GM21737 (cell line): ENCODE measurements at regions not wholly inside any gene's neighbourhood (a gene's known extent, or its start where the extent isn't known, plus 50 kb on each side); places are given as distances from the start of the nearest gene placed in this dataset.
"Not testable (repeated sequence)": the region's sequence is repeated elsewhere in the genome, so short reads cannot be mapped to it uniquely, and the experiment has no call there.

Experiments
- ATAC-seq: cut with Tn5 transposase; IDR thresholded peaks from one replicate; pipeline ENCODE4 v1.9.1; 2021; ENCODE audit warnings: mild to moderate bottlenecking, moderate library complexity; ENCODE audit not compliant: unreplicated experiment

DNA sequence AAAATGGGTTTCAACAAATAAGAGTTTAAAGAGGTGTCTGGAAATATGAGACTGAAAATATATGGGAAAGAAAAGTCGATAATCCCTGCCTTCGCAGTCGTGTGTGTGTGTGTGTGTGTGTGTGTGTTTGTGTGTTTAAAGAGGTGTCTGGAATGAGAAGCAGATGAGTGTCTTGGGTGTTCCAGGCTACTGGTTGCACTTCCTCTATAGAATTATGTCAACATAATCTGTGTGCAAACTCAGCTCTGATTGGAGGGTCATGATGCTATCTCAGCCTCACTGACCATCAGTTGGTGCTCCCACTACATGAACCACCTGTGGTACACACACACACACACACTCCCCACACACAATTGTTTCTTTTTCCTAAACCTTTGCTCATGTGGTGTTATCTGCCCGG lies 347.3 kb downstream of the NPIPA8 start:
- ATAC-seq = no peak

DNA sequence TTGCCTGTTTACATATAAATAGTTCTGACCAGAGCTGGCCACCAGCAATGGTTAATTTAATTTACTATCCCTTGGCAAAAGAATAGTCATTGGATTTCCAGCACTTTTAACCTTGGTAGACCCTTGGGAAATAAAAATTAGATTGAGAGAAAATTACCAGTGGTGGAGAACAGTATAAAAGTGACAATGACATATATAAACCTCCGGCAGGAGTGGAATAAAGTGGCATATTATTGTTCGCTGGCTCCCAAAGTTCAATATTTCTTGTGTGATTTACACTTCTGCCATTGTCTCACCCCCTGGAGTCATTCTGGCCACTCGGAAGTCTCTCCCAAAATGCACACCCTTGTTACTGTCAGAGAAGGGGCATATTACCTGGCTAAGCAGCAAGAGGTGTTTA lies 347.7 kb downstream of the NPIPA8 start:
- ATAC-seq = no peak

DNA sequence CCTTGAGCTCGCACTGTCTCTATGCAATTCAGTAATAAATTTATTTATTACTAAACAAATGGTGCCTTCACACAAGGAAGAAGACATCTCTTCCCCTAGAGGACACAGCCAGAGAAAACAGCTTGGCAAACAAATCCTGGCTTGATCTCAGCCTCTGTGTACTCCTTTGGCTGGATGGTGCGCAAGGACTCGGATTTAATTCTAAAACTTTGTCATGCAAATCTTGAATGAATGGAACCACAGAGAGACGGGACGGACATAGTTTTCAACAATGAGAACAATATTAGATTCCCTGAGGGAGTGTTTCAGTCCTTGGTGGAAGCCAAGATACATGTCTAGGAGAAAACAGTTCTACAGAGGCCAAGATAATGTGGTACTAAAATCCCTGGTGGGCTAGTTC lies 349.5 kb downstream of the NPIPA8 start:
- ATAC-seq = no peak

DNA sequence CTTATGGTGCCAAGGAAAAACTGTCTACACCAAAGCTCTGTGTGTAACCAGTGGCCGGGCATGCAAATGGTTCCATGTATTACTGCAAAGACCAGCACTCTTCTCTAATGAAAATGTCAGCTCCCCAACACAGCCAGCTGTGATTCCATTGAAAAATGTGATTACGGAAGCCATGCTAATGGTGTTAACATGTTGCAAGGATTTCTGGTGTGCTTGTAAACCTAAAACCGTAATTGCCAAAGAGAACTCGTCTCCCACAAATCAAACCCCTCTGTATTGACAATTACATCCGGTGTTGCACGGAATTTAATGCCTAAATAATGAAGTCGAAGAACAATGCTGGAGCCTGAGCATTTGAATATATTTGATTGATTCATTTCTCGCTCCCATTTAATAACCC lies 351.7 kb downstream of the NPIPA8 start:
- no peak for ATAC-seq

DNA sequence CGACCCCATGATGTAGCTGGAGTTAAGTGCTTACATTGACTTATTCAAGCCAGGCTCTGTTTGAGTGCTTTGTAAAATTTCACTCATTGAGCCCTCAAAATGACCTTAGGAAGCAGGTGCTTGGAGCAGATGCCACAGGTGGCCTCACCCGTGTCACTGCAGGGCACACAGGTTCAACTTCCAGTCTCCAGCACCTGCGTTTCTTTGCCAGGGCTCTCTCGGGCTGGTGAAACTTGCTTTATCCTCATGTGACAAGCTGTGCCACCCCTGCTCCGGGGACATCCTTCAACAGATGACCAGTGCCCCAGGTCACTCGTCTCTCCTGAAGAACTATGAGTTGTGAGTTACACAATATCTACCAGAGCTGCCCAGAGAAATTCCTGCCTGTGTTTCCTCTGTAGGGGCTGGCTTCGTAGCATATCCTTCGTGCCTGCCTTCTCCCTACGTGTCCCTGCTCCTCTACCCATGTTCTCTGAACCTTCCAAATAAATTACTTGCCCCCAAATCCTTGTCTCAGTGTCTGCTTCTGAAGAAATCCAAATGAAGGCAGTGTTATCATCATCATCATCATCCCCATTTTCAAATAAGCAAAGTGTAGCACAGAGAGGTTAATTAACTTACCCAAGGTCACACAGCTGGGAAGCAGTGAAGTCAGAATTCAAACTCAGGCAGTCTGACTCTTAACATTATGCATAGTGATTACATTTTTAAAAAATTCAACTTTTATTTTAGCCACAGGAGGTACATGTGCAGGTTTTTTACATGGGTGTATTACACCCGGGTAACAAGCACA lies 352.5 kb downstream of the NPIPA8 start:
- ATAC-seq = no peak

DNA sequence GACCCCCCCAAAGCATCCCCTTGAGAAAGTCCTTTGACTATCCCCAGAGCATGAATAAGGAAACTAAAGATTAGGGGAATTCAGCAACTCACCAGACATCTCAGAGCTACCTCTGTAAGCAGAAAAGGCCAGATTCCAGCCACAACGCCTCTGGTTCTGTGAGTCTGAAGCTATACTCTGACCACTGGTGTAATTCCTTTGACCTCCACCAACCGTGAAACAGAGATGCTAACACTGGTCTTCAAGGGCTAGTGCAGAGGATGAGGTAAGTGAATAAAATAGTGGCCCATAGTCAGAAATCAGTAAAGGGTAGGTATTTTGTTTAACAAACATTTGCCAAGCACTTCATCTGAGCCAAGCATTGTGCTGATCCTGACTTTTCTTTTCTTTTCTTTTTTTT lies 353.4 kb downstream of the NPIPA8 start:
- ATAC-seq = no peak

DNA sequence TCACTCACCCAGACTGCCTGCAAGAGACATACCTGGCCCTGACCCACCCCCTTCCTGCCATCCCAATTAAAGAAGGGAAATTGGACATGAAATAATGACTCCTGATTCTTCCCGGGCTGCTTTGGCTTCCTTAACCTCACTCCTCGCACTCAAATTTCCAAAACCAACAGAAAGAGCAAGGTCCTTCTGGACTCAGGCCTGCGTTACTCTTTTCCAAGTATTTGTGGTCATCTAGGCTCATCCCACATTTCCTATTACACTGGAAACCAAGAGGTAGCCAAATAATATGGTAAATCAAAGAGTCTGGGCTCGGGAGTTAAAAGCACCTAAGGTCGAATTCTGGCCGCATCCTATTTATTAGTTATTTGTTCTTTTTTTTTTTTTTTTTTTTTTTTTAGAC lies 359.3 kb downstream of the NPIPA8 start:
- ATAC-seq = no peak

DNA sequence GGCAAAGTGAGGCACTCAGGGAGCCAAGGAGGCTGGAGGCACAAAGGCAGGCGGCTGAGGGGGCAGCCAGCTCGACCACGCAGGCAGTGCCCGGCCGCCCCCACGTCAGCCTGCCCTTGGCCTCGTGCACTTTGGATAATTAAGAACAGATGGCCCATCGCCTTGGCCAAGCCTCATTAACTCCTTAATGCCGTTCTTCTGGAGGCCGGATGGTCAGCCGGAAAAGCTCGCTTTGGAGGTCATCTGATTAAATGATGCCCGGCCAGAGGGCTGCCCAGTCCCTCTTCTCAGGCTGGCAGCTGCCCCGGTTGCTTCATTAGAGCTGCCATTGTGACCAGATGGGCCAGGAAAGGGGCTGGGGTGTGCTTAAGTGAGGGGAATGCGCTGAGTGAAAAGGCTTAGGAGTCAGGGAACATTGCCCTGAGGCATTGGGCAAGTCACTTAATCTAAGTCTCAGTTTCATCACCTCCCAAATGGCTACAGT lies 364.0 kb downstream of the NPIPA8 start:
- ATAC-seq = no peak

DNA sequence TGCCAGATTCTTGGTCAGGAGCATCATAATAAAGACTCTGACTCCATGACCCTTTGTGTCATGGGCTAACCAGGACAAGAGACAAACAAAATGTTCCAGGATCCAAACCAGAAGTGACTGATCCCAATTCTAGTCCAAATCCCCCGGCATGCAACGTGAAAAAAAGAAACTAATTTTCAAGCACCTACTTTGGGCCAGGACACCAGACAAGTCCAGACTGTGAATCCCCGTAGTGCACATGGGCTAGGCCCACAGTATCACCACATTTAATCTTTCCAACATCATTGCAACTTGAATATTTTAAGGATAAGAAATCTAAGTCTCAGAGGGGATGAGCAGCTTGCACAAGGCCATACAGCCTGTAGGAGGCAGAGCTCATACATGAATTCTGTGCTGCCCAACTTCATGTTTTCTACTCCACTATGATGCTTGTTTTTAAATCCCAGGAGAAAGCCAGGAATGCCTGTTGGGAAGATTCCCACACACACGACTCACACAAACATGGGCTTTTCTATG lies 365.7 kb downstream of the NPIPA8 start:
- ATAC-seq = no peak

DNA sequence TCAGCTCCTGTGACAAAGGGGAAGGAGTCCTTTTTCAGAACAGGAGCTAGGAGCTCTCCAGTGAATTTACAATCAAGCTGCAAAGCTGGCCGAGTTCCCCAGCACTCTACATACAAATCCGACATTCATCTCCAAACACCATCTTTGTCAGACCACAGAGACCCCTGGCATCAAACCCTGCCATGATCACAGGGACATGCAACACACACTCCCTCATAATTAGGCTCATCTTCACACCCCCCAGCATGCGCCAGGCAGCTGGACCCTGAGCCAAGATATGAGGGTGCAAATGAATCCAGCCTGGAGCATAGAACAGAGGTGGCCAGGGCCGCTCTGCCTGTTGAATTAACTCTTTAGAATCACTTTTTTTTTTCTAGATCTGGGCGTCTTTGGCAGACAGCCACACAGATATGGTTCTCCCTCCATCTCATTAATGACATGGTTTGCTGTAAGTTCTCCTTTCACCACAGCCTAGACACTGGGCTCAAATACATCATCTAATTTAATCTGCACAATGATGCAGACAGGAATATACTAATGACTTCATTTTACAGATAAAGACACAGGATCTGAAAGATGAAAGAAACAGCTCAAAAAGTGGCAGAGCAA lies 366.3 kb downstream of the NPIPA8 start:
- no peak for ATAC-seq

DNA sequence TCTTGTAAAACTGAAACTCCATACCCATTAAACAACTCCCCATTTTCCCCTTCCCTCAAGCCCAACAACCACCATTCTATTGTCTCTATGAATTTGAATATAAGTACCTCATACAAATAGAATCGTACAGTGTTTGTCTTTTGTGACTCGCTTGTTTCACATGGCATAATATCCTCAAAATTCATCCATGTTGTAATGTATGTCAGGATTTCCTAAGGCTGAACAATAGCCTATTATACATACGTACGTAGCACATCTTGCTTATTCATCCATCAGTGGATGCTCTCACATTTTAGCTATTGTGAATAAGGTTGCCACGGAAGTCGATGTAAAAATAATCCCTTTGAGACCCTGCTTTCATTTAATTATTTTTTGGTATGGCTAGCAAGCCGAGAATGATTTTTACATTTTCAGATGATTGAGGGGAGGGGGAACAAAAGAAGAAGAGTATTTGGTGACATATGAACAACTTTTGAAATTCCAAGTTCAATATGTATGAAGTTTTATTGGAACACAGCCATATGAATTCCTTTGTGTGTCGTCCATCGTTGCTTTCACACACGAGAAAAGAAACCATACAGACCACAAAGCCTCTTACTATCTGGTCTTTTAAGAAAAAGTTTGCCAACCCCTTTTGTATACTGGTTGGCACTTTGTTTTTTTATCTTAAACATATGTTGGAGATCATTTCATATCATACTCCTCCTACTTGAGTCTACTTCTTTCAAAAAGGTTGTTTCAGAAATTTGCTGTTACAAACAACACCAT lies 371.2 kb downstream of the NPIPA8 start:
- ATAC-seq = no peak

DNA sequence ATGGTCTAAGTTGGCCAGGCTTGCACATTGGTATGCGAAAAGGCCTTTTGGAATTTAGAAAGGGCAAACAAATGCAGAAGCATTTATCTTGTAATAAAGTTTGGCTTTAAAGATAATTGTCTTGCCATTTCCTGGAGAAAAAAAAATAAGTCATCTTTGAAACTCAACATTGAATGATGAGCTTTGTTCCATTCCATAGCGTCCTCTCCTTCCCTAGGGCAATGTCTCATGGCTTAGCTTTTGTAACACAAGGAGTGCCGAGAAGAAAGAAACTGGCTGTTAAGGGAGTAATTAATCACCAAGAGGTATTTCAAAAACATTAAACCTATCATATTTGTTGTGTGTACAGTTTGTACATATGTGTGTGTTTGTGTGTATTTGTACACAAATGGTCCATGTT lies 372.3 kb downstream of the NPIPA8 start:
- no peak for ATAC-seq

DNA sequence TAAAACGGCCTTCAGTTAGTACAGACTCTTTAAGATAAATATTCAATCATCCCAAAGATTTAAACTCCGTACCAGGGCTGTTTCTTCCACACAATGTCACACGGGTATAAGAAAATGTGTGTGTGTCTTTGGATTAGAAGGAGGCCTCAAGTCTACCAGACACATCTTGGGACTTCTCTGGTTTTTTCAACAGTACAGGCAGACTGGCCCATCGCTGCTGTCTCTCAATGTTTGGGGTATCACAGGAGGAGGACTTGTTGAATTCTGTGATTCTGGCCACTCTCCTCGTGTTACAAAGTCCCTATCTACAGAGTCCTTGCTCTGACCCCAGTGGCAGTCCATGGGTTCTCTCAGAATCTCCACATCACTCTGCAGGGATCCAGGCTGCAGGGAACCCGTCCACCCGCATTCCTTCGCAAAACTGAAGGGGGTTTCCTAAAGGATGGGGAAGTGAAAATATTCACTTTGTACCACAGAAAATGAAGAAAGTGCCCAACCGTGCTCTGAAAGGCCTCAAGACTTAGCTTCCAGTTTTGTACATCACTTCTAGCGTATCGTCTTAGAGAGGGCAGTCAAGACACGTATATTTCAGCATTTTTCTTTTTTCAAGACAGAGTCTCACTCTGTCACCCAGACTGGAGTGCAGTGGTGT lies 373.2 kb downstream of the NPIPA8 start:
- no peak for ATAC-seq

DNA sequence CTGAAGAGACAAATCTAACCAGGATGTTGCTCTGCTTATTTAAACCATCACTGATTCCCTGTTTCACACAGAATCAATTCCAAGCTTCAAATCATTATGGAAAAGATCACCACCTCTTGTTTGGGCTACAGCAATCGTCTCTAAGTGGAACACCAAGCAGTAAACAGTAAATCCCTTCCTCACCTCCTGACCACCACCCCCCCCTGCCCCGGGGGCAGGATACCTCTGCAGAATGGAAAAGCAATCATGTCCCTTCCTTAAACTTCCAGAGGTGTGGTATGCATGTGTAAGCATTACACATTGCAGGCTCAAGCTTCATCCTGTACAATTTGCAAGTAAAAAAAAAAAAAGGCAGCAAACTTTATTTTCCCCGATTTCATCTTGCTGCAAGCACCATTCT lies 373.8 kb downstream of the NPIPA8 start:
- ATAC-seq = no peak

DNA sequence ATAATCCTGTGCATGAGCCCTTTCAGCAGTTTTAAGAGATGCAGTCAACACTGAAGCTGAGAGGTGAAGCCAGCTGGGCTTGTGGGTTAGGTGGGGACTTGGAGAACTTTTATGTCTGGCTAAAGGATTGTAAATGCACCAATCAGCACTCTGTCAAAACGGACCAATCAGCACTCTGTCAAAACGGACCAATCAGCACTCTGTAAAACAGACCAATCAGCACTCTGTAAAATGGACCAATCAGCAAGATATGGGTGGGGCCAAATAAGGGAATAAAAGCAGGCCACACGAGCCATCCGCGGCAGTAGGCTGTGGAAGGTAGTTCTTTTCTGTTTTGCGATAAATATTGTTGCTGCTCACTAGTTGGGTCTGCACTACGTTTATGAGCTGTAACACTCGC lies 374.7 kb downstream of the NPIPA8 start:
- not testable (repeated sequence) for ATAC-seq

DNA sequence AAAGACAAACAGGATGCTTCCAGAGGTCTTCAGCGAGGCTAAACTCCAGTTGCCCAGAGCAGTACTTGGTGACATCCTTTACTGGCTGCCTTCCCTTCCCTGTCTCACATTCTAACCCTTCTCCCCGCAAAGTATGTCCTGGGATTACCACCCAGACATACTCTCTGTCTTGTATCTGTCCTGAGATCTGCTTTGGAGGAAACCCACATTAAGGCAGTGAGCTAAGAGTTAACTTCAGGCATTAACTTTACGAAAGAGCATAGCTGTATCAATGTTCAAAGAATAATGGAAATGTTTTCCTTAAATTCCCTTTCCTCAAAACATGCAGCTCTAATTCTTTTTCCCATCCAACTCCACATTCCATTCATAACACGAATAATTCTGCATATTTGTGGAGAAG lies 385.2 kb downstream of the NPIPA8 start:
- ATAC-seq = no peak

DNA sequence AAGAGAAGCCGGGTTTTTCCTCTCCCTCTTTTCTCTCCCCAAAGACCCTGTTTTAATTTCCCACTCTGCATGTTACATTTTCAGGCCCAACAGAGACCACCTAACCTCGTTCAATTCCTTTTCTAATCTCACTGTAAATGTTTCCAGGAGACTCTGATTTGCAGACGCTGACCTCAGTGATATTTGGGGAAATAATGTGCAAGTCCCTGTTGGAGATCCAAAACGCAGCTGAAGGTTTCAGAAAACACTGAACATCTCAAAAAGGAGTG lies 386.6 kb downstream of the NPIPA8 start:
- ATAC-seq = no peak

DNA sequence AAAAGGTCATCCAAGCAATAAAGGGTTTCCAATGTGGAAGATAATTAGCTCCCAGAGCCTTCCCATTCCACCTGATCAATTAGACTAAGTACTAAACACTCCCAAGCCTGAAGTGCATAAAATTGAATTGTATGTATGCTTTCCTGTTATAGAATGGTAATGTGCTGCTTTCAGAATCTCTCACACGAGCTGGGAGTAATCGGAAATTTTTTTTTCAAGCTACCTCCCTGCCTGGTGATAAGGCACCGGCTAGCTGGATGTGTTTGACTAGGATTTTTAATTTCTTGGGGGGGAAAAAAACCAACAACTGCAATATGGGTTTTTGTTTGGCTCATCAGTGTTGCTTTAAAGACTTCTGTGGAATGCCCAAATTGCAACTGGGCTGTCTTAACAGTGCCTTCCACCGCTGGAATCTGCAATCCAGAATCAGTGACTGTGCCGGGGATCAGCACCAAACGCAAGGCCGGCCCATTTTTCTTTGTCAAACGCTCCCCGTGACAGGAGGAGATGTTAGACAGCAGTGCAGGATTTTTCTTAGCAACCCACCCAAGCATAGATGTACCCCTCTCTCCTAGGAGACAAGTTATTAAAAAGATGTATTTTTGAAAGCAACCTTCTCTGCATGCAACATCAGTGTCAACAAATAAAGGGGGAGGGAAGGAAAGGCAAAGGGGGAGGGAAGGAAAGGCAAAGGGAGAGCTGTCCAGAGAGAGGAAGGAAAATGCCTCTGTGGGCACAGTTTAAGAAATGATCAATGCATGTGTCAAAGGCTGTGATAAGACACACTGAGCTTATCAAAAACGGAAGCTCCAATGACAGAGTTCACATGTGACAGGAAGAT lies 387.2 kb downstream of the NPIPA8 start:
- no peak for ATAC-seq

DNA sequence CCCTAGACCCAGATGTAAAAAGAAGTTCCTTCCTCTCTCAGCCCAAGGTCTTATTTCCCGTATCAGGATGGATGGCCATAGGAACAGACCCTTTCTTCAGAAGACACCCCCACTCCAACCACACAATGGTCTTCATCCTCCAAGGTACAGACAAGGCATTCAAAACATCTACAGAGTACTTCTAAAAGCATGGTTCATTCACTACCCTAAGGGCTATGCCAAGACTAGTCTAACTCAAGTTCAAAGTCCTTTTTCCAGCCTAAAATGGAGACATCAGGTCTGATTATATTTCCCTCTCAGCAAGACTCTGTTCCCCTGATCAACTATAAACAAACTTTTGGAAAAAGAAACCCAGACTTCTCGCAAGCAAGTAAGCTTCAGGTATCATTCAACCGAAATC lies 388.9 kb downstream of the NPIPA8 start:
- no peak for ATAC-seq

DNA sequence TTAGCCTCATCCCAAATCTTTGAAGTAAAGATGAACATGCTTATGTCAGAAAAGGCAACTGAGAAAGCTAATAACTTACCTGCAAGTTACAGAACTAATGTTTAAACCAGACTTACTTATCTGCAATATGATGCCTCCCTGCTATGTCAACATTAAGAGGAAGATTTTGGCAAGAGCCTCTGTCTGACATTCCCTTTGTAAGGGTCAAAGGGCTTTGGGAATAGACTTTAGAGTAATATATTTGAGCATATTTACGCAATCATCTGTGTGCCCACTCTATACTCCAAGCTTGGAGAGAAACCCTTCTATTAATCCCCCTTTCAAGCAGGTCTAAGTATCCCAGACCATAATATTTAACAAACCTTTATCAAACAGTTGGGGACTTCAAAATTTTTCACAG lies 389.4 kb downstream of the NPIPA8 start:
- ATAC-seq = no peak
